Stimulated activated naive CD4-positive, alpha-beta T cell (primary cell): ENCODE measurements at regions not wholly inside any gene's neighbourhood (a gene's known extent, or its start where the extent isn't known, plus 50 kb on each side); places are given as distances from the start of the nearest gene placed in this dataset.
A peak's percentile ranks its signal among the peaks of the same experiment; 100 is the strongest.

ENCODE experiments used
- DNase-seq, 6 experiments: peaks; one replicate each; lab custom pipeline; 2025; lab: John Stamatoyannopoulos, UW

DNA sequence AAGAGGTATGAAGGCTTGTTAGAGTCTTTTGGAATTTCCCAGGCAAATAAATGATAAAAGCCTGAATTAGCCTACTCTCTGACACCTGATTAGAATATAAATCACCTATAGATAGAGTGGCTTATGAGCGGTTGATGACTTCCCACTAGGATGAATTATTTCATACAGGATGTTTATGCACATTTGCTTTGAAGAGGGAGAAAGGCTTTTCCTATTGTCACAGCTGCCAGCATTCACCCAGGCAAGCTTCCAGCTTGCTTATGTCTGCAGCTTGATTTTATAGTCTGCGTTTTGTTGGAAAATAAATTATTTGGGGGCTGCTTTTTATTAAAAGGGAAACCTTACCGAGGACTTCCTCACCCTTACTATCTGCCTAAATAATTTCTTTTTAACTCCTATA is 51.3 kb upstream of the EIF2S2 start:
- no peak for DNase-seq

DNA sequence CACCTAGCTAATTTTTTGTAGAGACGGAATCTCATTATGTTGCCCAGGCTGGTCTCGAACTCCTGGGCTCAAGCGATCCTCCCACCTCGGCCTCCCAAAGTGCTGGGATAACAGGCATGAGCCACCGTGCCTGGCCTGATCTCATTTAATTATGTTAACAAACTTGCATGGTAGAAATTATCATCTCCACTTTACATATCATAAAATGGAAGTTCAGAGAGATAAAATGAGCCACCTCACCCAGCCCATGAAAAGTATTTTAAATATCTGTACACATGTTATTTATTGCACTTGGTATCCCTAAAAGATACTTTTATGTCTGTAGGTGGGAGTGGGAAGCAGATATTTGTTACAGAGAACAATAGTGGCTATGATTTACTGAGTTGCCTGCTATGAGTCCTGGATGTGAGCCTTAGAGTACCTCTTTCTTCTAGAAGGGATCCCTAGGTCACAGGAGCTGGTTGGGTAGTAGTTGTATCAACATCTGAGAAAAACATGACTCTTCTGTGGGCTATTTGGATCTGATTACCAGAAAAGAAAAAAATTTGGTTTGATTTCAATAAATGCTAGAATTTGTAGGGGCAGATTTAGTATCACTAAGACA is 52.4 kb upstream of the EIF2S2 start:
- DNase-seq: no peak

GRCh38 chr20:34165018-34165619 is 53.1 kb upstream of the EIF2S2 start:
- DNase-seq: no peak

GRCh38 chr20:34171640-34172039 is 59.6 kb upstream of the EIF2S2 start:
- DNase-seq: no peak

- no peak for DNase-seq
These were observed 60.9 kb upstream of the EIF2S2 start for GRCh38 chr20:34172926-34173325.

DNA sequence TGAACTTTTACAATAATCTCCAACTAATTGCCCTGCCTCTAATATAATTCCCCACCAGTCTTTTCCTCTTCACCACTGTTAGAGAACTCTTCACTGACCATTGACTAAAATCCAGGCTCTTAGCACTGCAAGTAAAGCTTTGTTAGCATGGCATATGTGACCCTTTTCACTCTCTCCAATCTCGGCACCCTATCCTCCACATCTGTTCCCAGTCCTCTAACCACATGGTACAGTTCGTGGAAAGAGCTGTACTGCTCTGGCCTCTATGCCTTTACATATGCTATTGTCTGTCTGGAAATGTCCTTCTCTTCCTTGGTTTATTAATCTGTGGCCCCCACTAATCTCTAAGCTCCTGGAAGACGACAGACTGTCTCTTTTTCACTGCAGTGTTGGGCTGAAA is 63.0 kb upstream of the EIF2S2 start:
- DNase-seq: no peak

DNA sequence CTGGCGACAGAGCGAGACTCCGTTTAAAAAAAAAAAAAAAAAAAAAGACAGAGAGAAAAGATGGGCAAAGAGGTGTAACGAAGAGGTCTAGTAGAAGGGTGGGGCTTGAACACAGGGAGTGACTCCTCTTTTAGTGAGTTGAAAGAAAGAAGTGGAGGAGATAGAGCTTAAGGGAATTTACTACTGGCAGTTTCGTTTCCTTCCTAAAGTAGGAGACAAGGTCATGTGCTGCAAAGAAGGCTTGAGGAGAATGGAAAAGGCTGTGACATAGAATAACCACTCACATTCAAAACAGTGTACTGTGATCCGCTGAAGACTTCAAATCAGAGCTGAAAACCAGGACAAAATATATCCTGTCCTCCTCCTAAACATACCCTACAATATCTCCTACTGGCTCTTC is 63.8 kb upstream of the EIF2S2 start:
- no peak for DNase-seq

DNA sequence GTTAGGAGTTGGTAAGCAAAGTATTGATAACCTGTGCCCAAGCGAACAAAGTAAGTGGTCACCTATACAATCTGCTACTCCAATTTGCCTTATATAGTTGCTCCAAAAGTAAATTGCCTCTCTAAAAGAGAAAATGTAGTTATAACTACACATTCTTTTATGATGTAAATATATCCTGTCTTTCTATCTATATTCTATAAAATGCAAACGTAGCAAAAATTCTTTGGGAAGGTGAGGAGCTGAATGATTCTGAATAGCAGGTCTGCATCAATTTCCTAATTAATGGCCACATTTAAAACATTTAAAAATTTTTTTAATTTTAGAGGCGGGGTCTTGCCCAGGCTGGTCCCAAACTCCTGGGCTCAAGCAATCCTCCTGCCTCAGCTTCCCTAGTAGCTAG is 64.2 kb upstream of the ASIP start:
- no peak for DNase-seq

DNA sequence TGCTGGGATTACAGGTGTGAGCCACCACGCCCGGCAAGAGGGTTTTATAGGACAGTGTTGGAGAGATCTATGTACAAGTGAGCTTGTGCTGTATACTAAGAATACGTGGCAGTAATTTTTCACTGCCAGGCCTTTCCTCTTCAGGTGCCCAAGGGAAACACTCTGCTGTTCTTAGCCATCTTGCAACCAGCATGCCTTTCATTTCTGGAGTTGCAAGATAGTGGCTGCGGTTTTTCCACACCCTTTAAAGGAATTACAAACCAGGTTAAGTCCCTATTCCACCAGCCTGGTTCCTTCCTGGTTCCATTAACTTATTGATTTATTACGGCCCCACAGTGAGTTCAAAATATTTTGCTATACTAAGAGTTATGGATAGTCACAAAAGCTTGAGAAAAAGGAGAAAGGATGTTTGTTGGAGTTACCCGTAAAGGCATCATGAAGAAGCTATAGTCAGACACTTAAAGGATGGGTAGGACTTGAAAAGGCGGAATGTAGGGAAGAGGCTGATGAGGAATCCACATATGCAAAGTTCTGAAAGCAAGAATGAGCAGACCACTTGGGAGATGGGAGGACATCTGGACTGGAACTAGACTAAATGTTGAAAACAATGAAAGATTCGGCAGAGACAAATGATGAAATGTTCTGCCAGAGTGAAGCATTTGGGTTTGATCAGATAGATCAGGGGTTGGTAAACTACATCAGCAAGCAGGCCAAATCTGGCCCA is 61.4 kb upstream of the ASIP start:
- DNase-seq: no peak

- no peak for DNase-seq
These were observed 60.6 kb upstream of the ASIP start for GRCh38 chr20:34180460-34181120.

DNA sequence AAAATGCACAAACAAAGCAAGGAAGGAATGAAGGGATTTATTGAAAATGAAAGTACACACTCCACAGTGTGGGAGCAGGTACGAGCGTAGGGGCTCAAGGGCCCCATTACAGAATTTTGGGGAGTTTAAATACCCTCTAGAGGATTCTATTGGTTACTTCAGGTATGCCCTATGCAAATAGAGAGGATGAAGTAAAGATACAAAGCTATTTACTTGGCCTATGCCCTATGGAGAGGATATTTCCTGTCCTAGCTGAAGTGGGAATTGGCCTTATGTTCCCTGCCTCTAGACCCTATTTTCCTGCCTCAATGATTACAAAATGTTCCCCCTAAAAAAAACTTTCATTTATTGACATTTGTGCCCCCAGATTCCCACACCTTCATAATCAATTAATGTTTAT is 59.7 kb upstream of the ASIP start:
- no peak for DNase-seq

- no peak for DNase-seq
These were observed 55.2 kb upstream of the ASIP start for GRCh38 chr20:34185766-34186620.

- DNase-seq: no peak
These were observed 51.6 kb upstream of the ASIP start for GRCh38 chr20:34189572-34190163.

GRCh38 chr20:34190262-34190661 is 51.0 kb upstream of the ASIP start:
- no peak for DNase-seq

DNA sequence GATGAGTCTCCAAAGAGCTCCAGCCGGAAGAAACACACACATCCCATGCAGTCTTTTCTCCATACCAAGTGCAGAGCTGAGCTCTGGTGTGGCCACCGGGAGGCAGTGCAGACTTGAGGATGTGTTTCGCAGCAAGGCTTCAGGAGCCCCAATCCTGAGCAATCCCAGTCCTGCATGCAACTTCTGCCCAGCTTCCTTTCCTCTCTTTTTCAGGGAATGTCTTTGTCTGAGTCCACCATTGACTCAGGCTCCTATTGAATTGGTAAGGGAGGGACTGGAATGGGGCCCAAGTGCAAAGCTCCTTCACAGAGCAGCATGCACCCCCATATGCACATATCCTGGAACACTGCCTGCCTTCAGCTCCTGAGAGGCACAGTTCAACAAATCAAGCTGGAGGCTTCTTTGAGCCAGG is 50.5 kb upstream of the ASIP start:
- DNase-seq: peak; percentile 1 to 13 (median 7)
